ENCODE measurements at regions not wholly inside any gene's neighbourhood (a gene's known extent, or its start where the extent isn't known, plus 50 kb on each side); places are given as distances from the start of the nearest gene placed in this dataset.

DNA sequence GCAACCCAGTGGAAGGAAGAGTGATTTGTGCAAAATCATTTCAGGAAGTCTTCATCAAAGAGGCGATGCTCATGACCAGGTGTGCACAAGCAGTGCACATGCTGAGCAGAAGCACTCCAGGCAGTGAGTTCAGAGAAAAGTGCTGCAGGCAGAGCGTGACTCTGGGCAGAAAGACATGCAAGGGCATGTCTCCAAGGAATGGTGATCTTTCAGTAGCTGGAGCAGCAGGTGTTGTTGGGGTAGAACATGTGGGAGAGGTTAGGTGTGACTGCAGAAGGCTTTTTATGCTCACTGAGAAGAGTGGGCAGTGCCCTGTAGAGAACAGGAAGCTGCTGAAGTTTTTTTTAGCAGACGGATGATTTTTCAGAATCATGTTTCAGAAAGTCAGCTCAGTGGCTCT, 545.4 kb upstream of the TLE4 start:
- no peak overlapping the region for H3K4me3 Mint-ChIP-seq
- Histone ChIP-seq H3K27ac (ENCODE audit: low read depth in 1 of 2, low read length in 2 of 2) (no peak overlapping the region), H3K79me2 (ENCODE audit: insufficient read depth, low read length) (no peaks in the 10 kb centered on the region), H3K4me2 (replicated peaks; ENCODE audit: extremely low read depth, low read length, poor library complexity, severe bottlenecking) (no peak overlapping the region), H3K27me3 (ENCODE audit: control insufficient read depth in 2 of 2, insufficient read depth in 2 of 2, low read length in 2 of 2) (no peaks in the 10 kb centered on the region), H3K36me3 (replicated peaks in 1 of 2; ENCODE audit: control insufficient read depth in 1 of 2, insufficient read depth in 2 of 2, low read length in 2 of 2) (no peaks in the 10 kb centered on the region), H3K4me3 (replicated peaks in 1 of 3; ENCODE audit: low read depth in 2 of 3, low read length in 3 of 3) (no peak overlapping the region), H3K9me3 (replicated peaks in 1 of 2; ENCODE audit: control insufficient read depth in 1 of 2, insufficient read depth in 1 of 2, low read length in 2 of 2) (no peaks in the 10 kb centered on the region), H4K20me1 (ENCODE audit: insufficient read depth, low read length) (no peaks in the 10 kb centered on the region), H3K4me1 (ENCODE audit: control insufficient read depth in 1 of 2, insufficient read depth in 2 of 2, low read length in 2 of 2) (no peaks in the 10 kb centered on the region), H3K9ac (ENCODE audit: insufficient read depth, low read length, poor library complexity, severe bottlenecking) (no peak overlapping the region), H2AFZ (ENCODE audit: insufficient read depth, low read depth, low read length, poor library complexity, severe bottlenecking) (no peak overlapping the region)
- no peak overlapping the region for H3K27ac Mint-ChIP-seq
- H3K27me3 Mint-ChIP-seq (ENCODE audit: low read depth in 3 of 3): no peaks in the 10 kb centered on the region
- intact Hi-C loops (cut with micrococcal nuclease): no loop called here
- TF ChIP-seq, protein P1, sequence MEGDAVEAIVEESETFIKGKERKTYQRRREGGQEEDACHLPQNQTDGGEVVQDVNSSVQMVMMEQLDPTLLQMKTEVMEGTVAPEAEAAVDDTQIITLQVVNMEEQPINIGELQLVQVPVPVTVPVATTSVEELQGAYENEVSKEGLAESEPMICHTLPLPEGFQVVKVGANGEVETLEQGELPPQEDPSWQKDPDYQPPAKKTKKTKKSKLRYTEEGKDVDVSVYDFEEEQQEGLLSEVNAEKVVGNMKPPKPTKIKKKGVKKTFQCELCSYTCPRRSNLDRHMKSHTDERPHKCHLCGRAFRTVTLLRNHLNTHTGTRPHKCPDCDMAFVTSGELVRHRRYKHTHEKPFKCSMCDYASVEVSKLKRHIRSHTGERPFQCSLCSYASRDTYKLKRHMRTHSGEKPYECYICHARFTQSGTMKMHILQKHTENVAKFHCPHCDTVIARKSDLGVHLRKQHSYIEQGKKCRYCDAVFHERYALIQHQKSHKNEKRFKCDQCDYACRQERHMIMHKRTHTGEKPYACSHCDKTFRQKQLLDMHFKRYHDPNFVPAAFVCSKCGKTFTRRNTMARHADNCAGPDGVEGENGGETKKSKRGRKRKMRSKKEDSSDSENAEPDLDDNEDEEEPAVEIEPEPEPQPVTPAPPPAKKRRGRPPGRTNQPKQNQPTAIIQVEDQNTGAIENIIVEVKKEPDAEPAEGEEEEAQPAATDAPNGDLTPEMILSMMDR (IDR thresholded peaks at IDR 0.05): no peak
- WGBS (ENCODE audit: insufficient coverage): 17% methylated on average over 3 of the region's 3 CpGs
- H3K4me1 Mint-ChIP-seq: no peaks in the 10 kb centered on the region
- DNase-seq: no peak
- H3K9me3 Mint-ChIP-seq: no peaks in the 10 kb centered on the region
- no peaks in the 10 kb centered on the region for H3K36me3 Mint-ChIP-seq

DNA sequence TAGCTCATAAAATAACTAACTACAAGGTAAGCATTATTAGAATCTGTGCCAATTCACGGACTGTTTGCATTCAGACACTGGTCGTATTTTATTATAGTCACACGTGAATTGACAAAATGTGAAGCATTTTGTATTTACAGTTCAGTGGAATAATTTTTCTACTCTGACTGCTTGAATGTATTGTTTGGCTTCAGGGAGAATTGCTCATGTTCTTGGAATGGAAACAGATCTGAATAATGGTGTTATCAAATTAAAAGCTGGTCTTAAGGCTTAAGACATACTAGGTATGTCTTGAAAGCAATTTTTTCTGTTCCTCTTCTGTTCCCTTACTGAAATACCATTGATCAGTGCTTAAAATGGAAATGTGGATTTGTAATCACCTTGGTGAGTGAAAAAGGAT, 543.7 kb upstream of the TLE4 start:
- H3K4me3 Mint-ChIP-seq: no peak overlapping the region
- DNase-seq: no peak

More for the DNA sequence above, 543.7 kb upstream of the TLE4 start:
- WGBS (ENCODE audit: insufficient coverage): no CpG with 5 or more reads among the region's 3 CpGs
- no peaks in the 10 kb centered on the region for H3K27me3 Mint-ChIP-seq (ENCODE audit: low read depth in 3 of 3)
- no peaks in the 10 kb centered on the region for H3K4me1 Mint-ChIP-seq
- intact Hi-C loops (cut with micrococcal nuclease): no loop called here
- Histone ChIP-seq H3K79me2 (ENCODE audit: insufficient read depth, low read length) (no peaks in the 10 kb centered on the region), H2AFZ (ENCODE audit: insufficient read depth, low read depth, low read length, poor library complexity, severe bottlenecking) (no peak overlapping the region), H4K20me1 (ENCODE audit: insufficient read depth, low read length) (no peaks in the 10 kb centered on the region), H3K4me2 (replicated peaks; ENCODE audit: extremely low read depth, low read length, poor library complexity, severe bottlenecking) (no peak overlapping the region), H3K36me3 (replicated peaks in 1 of 2; ENCODE audit: control insufficient read depth in 1 of 2, insufficient read depth in 2 of 2, low read length in 2 of 2) (no peaks in the 10 kb centered on the region), H3K9ac (ENCODE audit: insufficient read depth, low read length, poor library complexity, severe bottlenecking) (no peak overlapping the region), H3K4me1 (ENCODE audit: control insufficient read depth in 1 of 2, insufficient read depth in 2 of 2, low read length in 2 of 2) (no peaks in the 10 kb centered on the region), H3K27ac (ENCODE audit: low read depth in 1 of 2, low read length in 2 of 2) (no peak overlapping the region), H3K4me3 (replicated peaks in 1 of 3; ENCODE audit: low read depth in 2 of 3, low read length in 3 of 3) (no peak overlapping the region), H3K9me3 (replicated peaks in 1 of 2; ENCODE audit: control insufficient read depth in 1 of 2, insufficient read depth in 1 of 2, low read length in 2 of 2) (peaks cover 0 to 5% of the 10 kb centered on the region in 2 donors), H3K27me3 (ENCODE audit: control insufficient read depth in 2 of 2, insufficient read depth in 2 of 2, low read length in 2 of 2) (no peaks in the 10 kb centered on the region)
- TF ChIP-seq, protein P1 (IDR thresholded peaks at IDR 0.05): no peak
- no peak overlapping the region for H3K27ac Mint-ChIP-seq
- H3K9me3 Mint-ChIP-seq: peaks cover 0 to 5% (median 1%) of the 10 kb centered on the region in 7 donors
- no peaks in the 10 kb centered on the region for H3K36me3 Mint-ChIP-seq

Data from CD14-positive monocyte (primary cell).